Lung (tissue), 11 donors: ENCODE measurements at regions not wholly inside any gene's neighbourhood (a gene's known extent, or its start where the extent isn't known, plus 50 kb on each side); places are given as distances from the start of the nearest gene placed in this dataset.

ENCODE experiments used
- ATAC-seq: fragments of 200-7000 bp; cut with Tn5 transposase; one replicate; pipeline ENCODE4 v1.9.1; 2020; ENCODE audit warnings: moderate number of reproducible peaks; ENCODE audit not compliant: insufficient read depth, low FRiP score
- DNase-seq, 3 donors: peaks; one replicate each; pipeline ENCODE4 v3.0.0-alpha.2; 2013 to 2017
- H3K27ac ChIP-seq, 2 donors: one replicate each; pipeline ENCODE4 v1.5.1; 2013; ENCODE audit warnings: mild to moderate bottlenecking in 2 of 2, moderate library complexity in 2 of 2, control low read depth in 1 of 2, inconsistent platforms in 1 of 2, low read depth in 1 of 2, low read length in 1 of 2
- H3K27me3 ChIP-seq, 3 donors: one replicate each; pipeline ENCODE4 v1.5.1; 2013; ENCODE audit warnings: low read length in 2 of 3; ENCODE audit not compliant: control insufficient read depth in 3 of 3, insufficient read depth in 3 of 3
- H3K36me3 ChIP-seq, 4 donors: one replicate each; pipeline ENCODE4 v1.5.1; 2013; ENCODE audit warnings: low read length in 4 of 4, mild to moderate bottlenecking in 1 of 4, moderate library complexity in 1 of 4; ENCODE audit not compliant: control insufficient read depth in 4 of 4, insufficient read depth in 4 of 4
- H3K4me1 ChIP-seq, 5 donors: one replicate each; pipeline ENCODE4 v1.5.1; 2013; ENCODE audit warnings: low read length in 5 of 5, mild to moderate bottlenecking in 2 of 5, moderate library complexity in 1 of 5; ENCODE audit not compliant: control insufficient read depth in 5 of 5, insufficient read depth in 5 of 5
- H3K4me3 ChIP-seq: one replicate; pipeline ENCODE4 v1.5.1; 2013; ENCODE audit warnings: mild to moderate bottlenecking, control low read depth, moderate library complexity
- H3K9ac ChIP-seq, 2 donors: one replicate each; pipeline ENCODE4 v1.5.1; 2013; ENCODE audit warnings: low read length in 2 of 2, control low read depth in 1 of 2; ENCODE audit not compliant: insufficient read depth in 1 of 2
- H3K9me3 ChIP-seq, 4 donors: one replicate each; pipeline ENCODE4 v1.5.1; 2013; ENCODE audit warnings: low read length in 3 of 4, mild to moderate bottlenecking in 1 of 4, moderate library complexity in 1 of 4; ENCODE audit not compliant: control insufficient read depth in 4 of 4, insufficient read depth in 3 of 4
- WGBS, 2 donors: extraction: QIAGEN DNeasy Blood & Tissue Kit; methylation state at CpG; one replicate each; pipeline ENCODE4 v1.1.7; 2013; 5-methylcytosine and 5-hydroxymethylcytosine counted together
- TF ChIP-seq, protein P1 (sequence below): IDR thresholded peaks from 2 replicates; pipeline ENCODE4 v1.5.1; 2012; ENCODE audit warnings: mild to moderate bottlenecking; ENCODE audit errors: control extremely low read depth, extremely low read depth
- donor health status: control.
- donor health status: control.
- donor health status: Bipolar disorder and iron deficiency.
- donor health status: healthy.
- donor health status: DM: yes; HTN: yes; CAD: no.

DNA sequence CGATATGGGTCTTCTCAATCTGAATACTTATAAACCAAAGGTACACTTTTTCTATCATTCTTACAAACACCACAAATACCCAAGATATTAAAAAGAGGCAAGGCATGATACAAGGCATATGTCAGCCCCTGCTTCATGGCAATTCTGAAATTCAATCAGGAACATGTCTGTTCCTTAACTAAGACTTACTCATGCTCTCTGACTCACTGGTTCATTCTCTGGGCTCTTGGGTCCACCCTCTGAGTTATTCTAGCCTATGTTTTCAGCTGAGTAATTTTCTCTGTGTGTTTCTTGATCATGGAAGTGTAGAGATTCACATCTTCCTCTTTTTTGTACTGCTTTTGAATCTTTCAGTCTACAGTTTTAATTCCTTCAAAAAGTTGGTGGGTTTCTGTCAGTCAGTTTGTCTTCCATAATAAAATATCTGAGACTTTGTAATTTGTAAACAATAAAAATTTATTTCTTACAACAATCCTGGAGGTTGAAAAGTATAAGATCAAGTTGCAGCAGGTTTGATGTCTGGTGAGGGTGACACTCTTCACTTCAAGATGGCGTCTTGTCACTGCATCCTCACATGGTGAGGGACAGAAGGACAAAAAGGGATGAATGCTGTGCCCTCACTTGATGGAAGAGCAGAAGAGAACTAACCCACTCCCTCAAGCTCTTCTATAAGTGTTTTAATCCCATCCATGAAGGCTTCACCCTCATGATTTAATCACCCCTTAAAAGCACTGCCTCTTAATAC lies 211.7 kb downstream of the FAM76B start:
- TF ChIP-seq, protein P1, sequence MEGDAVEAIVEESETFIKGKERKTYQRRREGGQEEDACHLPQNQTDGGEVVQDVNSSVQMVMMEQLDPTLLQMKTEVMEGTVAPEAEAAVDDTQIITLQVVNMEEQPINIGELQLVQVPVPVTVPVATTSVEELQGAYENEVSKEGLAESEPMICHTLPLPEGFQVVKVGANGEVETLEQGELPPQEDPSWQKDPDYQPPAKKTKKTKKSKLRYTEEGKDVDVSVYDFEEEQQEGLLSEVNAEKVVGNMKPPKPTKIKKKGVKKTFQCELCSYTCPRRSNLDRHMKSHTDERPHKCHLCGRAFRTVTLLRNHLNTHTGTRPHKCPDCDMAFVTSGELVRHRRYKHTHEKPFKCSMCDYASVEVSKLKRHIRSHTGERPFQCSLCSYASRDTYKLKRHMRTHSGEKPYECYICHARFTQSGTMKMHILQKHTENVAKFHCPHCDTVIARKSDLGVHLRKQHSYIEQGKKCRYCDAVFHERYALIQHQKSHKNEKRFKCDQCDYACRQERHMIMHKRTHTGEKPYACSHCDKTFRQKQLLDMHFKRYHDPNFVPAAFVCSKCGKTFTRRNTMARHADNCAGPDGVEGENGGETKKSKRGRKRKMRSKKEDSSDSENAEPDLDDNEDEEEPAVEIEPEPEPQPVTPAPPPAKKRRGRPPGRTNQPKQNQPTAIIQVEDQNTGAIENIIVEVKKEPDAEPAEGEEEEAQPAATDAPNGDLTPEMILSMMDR, result no peak
- Histone ChIP-seq H3K27me3 (no peaks in the 10 kb centered on the region), H3K9me3 (no peaks in the 10 kb centered on the region), H3K4me3 (no peak overlapping the region), H3K9ac (no peak overlapping the region), H3K36me3 (no peaks in the 10 kb centered on the region), H3K4me1 (no peaks in the 10 kb centered on the region), H3K27ac (no peak overlapping the region)
- 94 to 96% methylated on average over 2 of the region's 2 CpGs for whole genome bisulfite sequencing, 2 donors
- ATAC-seq, result no peak
- no peak for DNase-seq

DNA sequence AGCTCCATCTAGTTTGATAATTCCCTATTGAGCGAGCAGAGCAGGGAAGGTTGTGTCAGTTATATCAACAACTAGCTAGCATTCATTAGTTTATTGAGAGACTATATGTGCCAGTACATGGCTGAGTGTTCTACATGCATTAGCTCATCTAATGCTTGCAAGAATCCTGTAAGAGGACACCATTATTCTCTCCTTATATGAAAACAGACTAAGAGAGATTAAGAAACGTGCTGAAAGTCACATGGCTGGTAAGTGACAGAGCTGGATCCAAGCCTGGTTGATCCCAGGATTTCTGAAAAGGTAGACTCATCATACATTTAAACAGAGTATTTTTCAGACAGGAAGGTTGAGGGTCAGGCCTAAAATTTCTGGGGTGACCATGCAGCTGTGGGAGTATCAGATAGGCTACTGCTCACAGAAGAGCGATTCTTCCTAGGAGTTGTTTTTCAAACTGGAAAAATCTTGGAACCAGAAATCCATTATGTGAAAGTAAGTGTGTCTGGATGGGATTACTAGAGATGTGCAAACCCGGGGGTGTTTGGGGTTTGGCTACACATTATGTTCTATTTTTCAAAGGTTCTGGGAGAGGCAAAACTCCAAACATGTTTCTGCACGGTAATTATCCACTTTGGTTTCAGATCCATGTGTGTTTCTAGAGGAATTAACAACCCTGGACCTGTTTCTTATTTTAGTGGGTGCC lies 213.3 kb downstream of the FAM76B start:
- H3K4me1 ChIP-seq, result no peaks in the 10 kb centered on the region
- no peak overlapping the region for H3K27ac ChIP-seq
- TF ChIP-seq, protein P1, result no peak
- no peak overlapping the region for H3K4me3 ChIP-seq
- no peak for DNase-seq
- H3K9me3 ChIP-seq, result no peaks in the 10 kb centered on the region
- no peaks in the 10 kb centered on the region for H3K36me3 ChIP-seq
- ATAC-seq, result no peak
- WGBS, 2 donors, result 86 to 89% methylated on average over 5 of the region's 5 CpGs
- no peaks in the 10 kb centered on the region for H3K27me3 ChIP-seq
- no peak overlapping the region for H3K9ac ChIP-seq

DNA sequence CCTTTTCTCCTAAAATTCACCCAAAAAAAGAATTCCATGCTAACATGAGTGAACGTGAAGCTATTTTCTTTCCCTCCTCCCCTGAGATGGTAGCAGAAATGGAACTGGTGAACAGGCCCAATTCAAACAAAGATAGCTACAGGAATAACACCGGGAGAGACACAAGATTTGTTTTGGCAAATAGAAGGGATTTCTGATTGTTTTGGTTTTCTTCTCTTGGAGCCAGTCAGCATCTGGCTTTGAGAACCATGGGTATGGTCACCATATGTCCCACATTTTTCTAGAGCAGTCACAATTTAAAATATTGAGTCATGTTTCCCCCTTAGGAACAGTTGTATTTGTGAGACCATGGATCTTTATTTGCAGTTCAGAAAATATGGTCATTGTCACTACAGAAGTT lies 214.1 kb downstream of the FAM76B start:
- no peaks in the 10 kb centered on the region for H3K36me3 ChIP-seq
- H3K27me3 ChIP-seq, result no peaks in the 10 kb centered on the region
- no peak for ATAC-seq
- no peak overlapping the region for H3K9ac ChIP-seq
- no peaks in the 10 kb centered on the region for H3K9me3 ChIP-seq
- no peak overlapping the region for H3K27ac ChIP-seq
- no peaks in the 10 kb centered on the region for H3K4me1 ChIP-seq
- no peak for DNase-seq
- WGBS, 2 donors, result 93 to 97% methylated on average over 2 of the region's 2 CpGs
- TF ChIP-seq, protein P1, result no peak
- H3K4me3 ChIP-seq, result no peak overlapping the region
